ENCODE measurements at regions not wholly inside any gene's neighbourhood (a gene's known extent, or its start where the extent isn't known, plus 50 kb on each side); places are given as distances from the start of the nearest gene placed in this dataset. TPM values are rescaled to one million over a fixed set of nuclear protein-coding genes. Genes with fewer than 3 reads are reported as not detected.

DNA sequence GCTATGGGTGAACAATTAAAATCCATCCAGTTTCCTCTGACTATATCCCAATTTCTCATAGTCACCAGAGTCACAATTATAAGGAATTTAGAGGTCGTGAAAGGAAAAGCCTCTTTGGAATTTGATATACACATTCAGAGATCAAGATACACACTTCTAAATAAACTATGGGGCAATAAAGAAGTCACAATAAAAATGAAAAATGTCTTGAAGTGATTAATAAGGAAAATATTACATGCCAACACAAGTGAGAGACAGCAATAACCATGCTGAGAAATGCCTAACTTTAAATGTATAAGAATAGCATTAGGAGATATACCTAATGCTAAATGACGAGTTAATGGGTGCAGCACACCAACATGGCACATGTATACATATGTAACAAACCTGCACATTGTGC lies 54.9 kb upstream of the ADAMTS19 start:
- no peak for TF ChIP-seq EZH2 (IDR thresholded peaks at IDR 0.05; ENCODE audit: borderline replicate concordance, low read depth, low read length, poor library complexity, severe bottlenecking)
- no peak for TF ChIP-seq CTCF (conservative IDR thresholded peaks at IDR 0.05; ENCODE audit: low read depth, low read length)
- ChIA-PET POLR2A (ENCODE audit: low non-redundant PET) (no interaction called here), CTCF (no interaction called here)
- no TSS peak for BruUV-seq (replicated peaks)
- Histone ChIP-seq H3K27ac (ENCODE audit: low read depth, low read length, poor library complexity, severe bottlenecking) (no peak overlapping the region), H3K4me1 (ENCODE audit: insufficient read depth, low read length, poor library complexity, severe bottlenecking) (no peaks in the 10 kb centered on the region), H3K27me3 (replicated peaks; ENCODE audit: insufficient read depth, low read depth, low read length, poor library complexity) (peaks cover 23% of the 10 kb centered on the region), H3K36me3 (ENCODE audit: insufficient read depth, low read length, poor library complexity, severe bottlenecking) (no peaks in the 10 kb centered on the region), H3K9me3 (ENCODE audit: low read depth, low read length, poor library complexity, severe bottlenecking) (no peaks in the 10 kb centered on the region), H3K4me3 (ENCODE audit: low read depth, low read length, poor library complexity, severe bottlenecking) (no peak overlapping the region)
- DNase-seq (ENCODE audit: low spot score), result no peak
- intact Hi-C loops (cut with micrococcal nuclease; ENCODE audit: unreplicated experiment), result no loop called here

GRCh38 chr5:129406440-129406839 lies 53.7 kb upstream of the ADAMTS19 start:
- H3K9me3 ChIP-seq (ENCODE audit: low read depth, low read length, poor library complexity, severe bottlenecking), result no peaks in the 10 kb centered on the region
- H3K4me1 ChIP-seq (ENCODE audit: insufficient read depth, low read length, poor library complexity, severe bottlenecking), result no peaks in the 10 kb centered on the region
- H3K27me3 ChIP-seq (replicated peaks; ENCODE audit: insufficient read depth, low read depth, low read length, poor library complexity), result peaks cover 29% of the 10 kb centered on the region
- H3K4me3 ChIP-seq (ENCODE audit: low read depth, low read length, poor library complexity, severe bottlenecking), result no peak overlapping the region
- H3K27ac ChIP-seq (ENCODE audit: low read depth, low read length, poor library complexity, severe bottlenecking), result no peak overlapping the region
- no TSS peak for BruUV-seq (replicated peaks)
- intact Hi-C loops (cut with micrococcal nuclease; ENCODE audit: unreplicated experiment), result no loop called here
- no peaks in the 10 kb centered on the region for H3K36me3 ChIP-seq (ENCODE audit: insufficient read depth, low read length, poor library complexity, severe bottlenecking)
- POLR2A ChIA-PET (ENCODE audit: low non-redundant PET), result no interaction called here
- TF ChIP-seq CTCF (conservative IDR thresholded peaks at IDR 0.05; ENCODE audit: low read depth, low read length) (no peak), EZH2 (IDR thresholded peaks at IDR 0.05; ENCODE audit: borderline replicate concordance, low read depth, low read length, poor library complexity, severe bottlenecking) (no peak)
- CTCF ChIA-PET, result no interaction called here
- no peak for DNase-seq (ENCODE audit: low spot score)

Small RNA genes lying in the stretch of these regions (microRNA-seq; reads per million reads assigned to microRNA genes)
- not detected for gene MIR4460

Measured in A673 (cell line).